Tibial artery (tissue), 4 donors: ENCODE measurements at regions not wholly inside any gene's neighbourhood (a gene's known extent, or its start where the extent isn't known, plus 50 kb on each side); places are given as distances from the start of the nearest gene placed in this dataset.
"Not testable (repeated sequence)": the region's sequence is repeated elsewhere in the genome, so short reads cannot be mapped to it uniquely, and the experiment has no call there.

ENCODE experiments used
- DNase-seq, 2 donors: peaks; one replicate each; pipeline ENCODE4 v3.0.0-alpha.2; 2019
- H3K27ac ChIP-seq, 2 donors: fragments of 200-600 bp; sonication (generic) in 1 of 2; 1 replicate in 1 of 2; 2 replicates in 1 of 2; pipeline ENCODE4 v1.5.1; 2018 to 2019; ENCODE audit warnings: mild to moderate bottlenecking in 1 of 2
- H3K27me3 ChIP-seq, 2 donors: fragments of 200-600 bp; sonication (generic) in 1 of 2; one replicate each; pipeline versions ENCODE4 v1.5.1 to v1.6.0; 2016 to 2019
- H3K36me3 ChIP-seq, 3 donors: fragments of 200-600 bp; sonication (generic) in 2 of 3; one replicate each; pipeline ENCODE4 v1.5.1; 2016 to 2019; ENCODE audit warnings: mild to moderate bottlenecking in 2 of 3
- H3K4me1 ChIP-seq, 4 donors: fragments of 200-600 bp; sonication (generic) in 2 of 4; 1 replicate in 3 of 4; 2 replicates in 1 of 4; pipeline ENCODE4 v1.5.1; 2016 to 2019
- H3K4me3 ChIP-seq, 2 donors: fragments of 200-600 bp; sonication (generic) in 1 of 2; 1 replicate in 1 of 2; 2 replicates in 1 of 2; pipeline ENCODE4 v1.5.1; 2018 to 2019; ENCODE audit warnings: mild to moderate bottlenecking in 2 of 2
- H3K9me3 ChIP-seq, 3 donors: fragments of 200-600 bp; sonication (generic) in 1 of 3; one replicate each; pipeline ENCODE4 v1.5.1; 2016 to 2019
- intact Hi-C: fragments of 100-400 bp; cut with DNase I; formaldehyde crosslinking; loops from one replicate; pipeline ENCODE4 v1.15.0; 2023; ENCODE audit warnings: low total_unique reads
- TF ChIP-seq, protein P1 (sequence below), 2 experiments: fragments of 200-600 bp in 1 of 2; fragments of 450-650 bp in 1 of 2; IDR thresholded peaks; one replicate each; pipeline ENCODE4 v1.5.1; 2017 to 2019; ENCODE audit warnings: antibody characterized with exemption in 2 of 2, mild to moderate bottlenecking in 1 of 2, moderate library complexity in 1 of 2

- intact Hi-C loops: no loop called here
- no peaks in the 10 kb centered on the region for H3K9me3 ChIP-seq
- no peak overlapping the region for H3K27ac ChIP-seq
- H3K27me3 ChIP-seq: no peaks in the 10 kb centered on the region
- no peak for DNase-seq
- H3K36me3 ChIP-seq: no peaks in the 10 kb centered on the region
- H3K4me1 ChIP-seq: peaks cover 0 to 21% (median 12%) of the 10 kb centered on the region in 4 donors
- H3K4me3 ChIP-seq: no peak overlapping the region
- TF ChIP-seq, protein P1, sequence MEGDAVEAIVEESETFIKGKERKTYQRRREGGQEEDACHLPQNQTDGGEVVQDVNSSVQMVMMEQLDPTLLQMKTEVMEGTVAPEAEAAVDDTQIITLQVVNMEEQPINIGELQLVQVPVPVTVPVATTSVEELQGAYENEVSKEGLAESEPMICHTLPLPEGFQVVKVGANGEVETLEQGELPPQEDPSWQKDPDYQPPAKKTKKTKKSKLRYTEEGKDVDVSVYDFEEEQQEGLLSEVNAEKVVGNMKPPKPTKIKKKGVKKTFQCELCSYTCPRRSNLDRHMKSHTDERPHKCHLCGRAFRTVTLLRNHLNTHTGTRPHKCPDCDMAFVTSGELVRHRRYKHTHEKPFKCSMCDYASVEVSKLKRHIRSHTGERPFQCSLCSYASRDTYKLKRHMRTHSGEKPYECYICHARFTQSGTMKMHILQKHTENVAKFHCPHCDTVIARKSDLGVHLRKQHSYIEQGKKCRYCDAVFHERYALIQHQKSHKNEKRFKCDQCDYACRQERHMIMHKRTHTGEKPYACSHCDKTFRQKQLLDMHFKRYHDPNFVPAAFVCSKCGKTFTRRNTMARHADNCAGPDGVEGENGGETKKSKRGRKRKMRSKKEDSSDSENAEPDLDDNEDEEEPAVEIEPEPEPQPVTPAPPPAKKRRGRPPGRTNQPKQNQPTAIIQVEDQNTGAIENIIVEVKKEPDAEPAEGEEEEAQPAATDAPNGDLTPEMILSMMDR (IDR thresholded peaks at IDR 0.05): no peak
These were observed 83.4 kb downstream of the EBLN2 start for GRCh38 chr3:73144828-73145227.

- H3K4me1 ChIP-seq: peaks cover 0 to 17% (median 10%) of the 10 kb centered on the region in 4 donors
- DNase-seq, intact Hi-C loops, H3K9me3 ChIP-seq, H3K27me3 ChIP-seq, H3K36me3 ChIP-seq, H3K4me3 ChIP-seq, H3K27ac ChIP-seq: not testable (repeated sequence)
These were observed 86.0 kb downstream of the EBLN2 start for GRCh38 chr3:73147479-73147878.

- H3K4me3 ChIP-seq: no peak overlapping the region
- H3K4me1 ChIP-seq: peaks cover 0 to 17% (median 10%) of the 10 kb centered on the region in 4 donors
- no peaks in the 10 kb centered on the region for H3K36me3 ChIP-seq
- DNase-seq: no peak
- H3K27me3 ChIP-seq: no peaks in the 10 kb centered on the region
- no peak overlapping the region for H3K27ac ChIP-seq
- intact Hi-C loops: no loop called here
- H3K9me3 ChIP-seq: no peaks in the 10 kb centered on the region
- TF ChIP-seq, protein P1 (IDR thresholded peaks at IDR 0.05): no peak
These were observed 86.7 kb downstream of the EBLN2 start for GRCh38 chr3:73148206-73148605.

DNA sequence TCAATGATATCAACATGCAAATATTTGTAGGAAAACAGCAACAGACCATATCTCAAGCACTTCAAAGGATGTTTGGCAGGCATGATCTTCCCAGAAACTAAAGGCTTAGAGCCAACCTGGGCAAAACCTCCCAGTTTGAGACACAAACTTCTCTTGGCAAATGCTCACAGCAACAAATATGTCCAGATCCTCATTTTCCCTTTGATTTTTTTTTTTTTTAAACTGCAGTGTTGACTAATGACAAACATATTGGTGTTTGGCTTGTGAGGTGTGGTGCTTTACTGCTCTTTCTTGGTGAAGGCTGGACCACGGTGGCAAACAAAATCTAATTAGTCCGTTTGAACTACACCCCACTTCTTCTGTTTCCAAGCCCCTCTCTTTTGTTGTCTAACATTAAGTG, 87.2 kb downstream of the EBLN2 start:
- Histone ChIP-seq H3K9me3 (no peaks in the 10 kb centered on the region), H3K4me1 (peaks cover 0 to 17% (median 10%) of the 10 kb centered on the region in 4 donors), H3K4me3 (no peak overlapping the region), H3K27ac (no peak overlapping the region), H3K36me3 (no peaks in the 10 kb centered on the region), H3K27me3 (no peaks in the 10 kb centered on the region)
- intact Hi-C loops: no loop called here
- TF ChIP-seq, protein P1 (IDR thresholded peaks at IDR 0.05): no peak
- DNase-seq: no peak

GRCh38 chr3:73150369-73151130, 89.1 kb downstream of the EBLN2 start:
- intact Hi-C loops: no loop called here
- no peak overlapping the region for H3K27ac ChIP-seq
- no peaks in the 10 kb centered on the region for H3K27me3 ChIP-seq
- H3K4me1 ChIP-seq: peaks cover 0 to 17% (median 10%) of the 10 kb centered on the region in 4 donors
- TF ChIP-seq, protein P1 (IDR thresholded peaks at IDR 0.05): no peak
- H3K36me3 ChIP-seq: no peaks in the 10 kb centered on the region
- H3K4me3 ChIP-seq: no peak overlapping the region
- no peaks in the 10 kb centered on the region for H3K9me3 ChIP-seq
- DNase-seq: no peak

GRCh38 chr3:73152571-73152970, 91.1 kb downstream of the EBLN2 start:
- H3K9me3 ChIP-seq, H3K27ac ChIP-seq, H3K27me3 ChIP-seq, intact Hi-C loops, H3K4me3 ChIP-seq, H3K36me3 ChIP-seq, DNase-seq: not testable (repeated sequence)
- peaks cover 0 to 14% (median 9%) of the 10 kb centered on the region in 4 donors for H3K4me1 ChIP-seq

- H3K27ac ChIP-seq, H3K4me1 ChIP-seq, H3K9me3 ChIP-seq, DNase-seq, H3K4me3 ChIP-seq, H3K27me3 ChIP-seq, intact Hi-C loops, H3K36me3 ChIP-seq: not testable (repeated sequence)
These were observed 91.6 kb downstream of the EBLN2 start for GRCh38 chr3:73153057-73153456.

- H3K27me3 ChIP-seq, H3K27ac ChIP-seq, H3K9me3 ChIP-seq, intact Hi-C loops, H3K4me1 ChIP-seq, DNase-seq, H3K4me3 ChIP-seq, H3K36me3 ChIP-seq: not testable (repeated sequence)
These were observed 92.8 kb downstream of the EBLN2 start for GRCh38 chr3:73154261-73154660.

GRCh38 chr3:73155441-73155840, 94.0 kb downstream of the EBLN2 start:
- DNase-seq, H3K36me3 ChIP-seq, H3K27ac ChIP-seq, H3K4me3 ChIP-seq, H3K9me3 ChIP-seq, intact Hi-C loops, H3K27me3 ChIP-seq, H3K4me1 ChIP-seq: not testable (repeated sequence)
